SK-N-SH (cell line): ENCODE measurements at regions not wholly inside any gene's neighbourhood (a gene's known extent, or its start where the extent isn't known, plus 50 kb on each side); places are given as distances from the start of the nearest gene placed in this dataset.

Experiments used
- CTCF ChIP-seq: fragments of 200-600 bp; sonication (generic); IDR thresholded peaks from 2 replicates; pipeline ENCODE4 v1.6.1; 2017; ENCODE audit warnings: antibody characterized with exemption, mild to moderate bottlenecking, moderate library complexity
- NRF1 ChIP-seq: IDR thresholded peaks from 2 replicates; pipeline ENCODE4 v1.6.1; 2012; ENCODE audit warnings: low read depth, mild to moderate bottlenecking, low read length
- POLR2AphosphoS5 ChIP-seq: IDR thresholded peaks from 2 replicates; pipeline ENCODE4 v1.6.1; 2012; ENCODE audit warnings: low read depth, low read length
- RAD21 ChIP-seq: IDR thresholded peaks from 2 replicates; pipeline ENCODE4 v1.6.1; 2012; ENCODE audit warnings: mild to moderate bottlenecking, low read length
- RFX5 ChIP-seq: IDR thresholded peaks from 2 replicates; pipeline ENCODE4 v1.6.1; 2012; ENCODE audit warnings: mild to moderate bottlenecking, improper control_type of control experiment, low read length
- TAF1 ChIP-seq: IDR thresholded peaks from 2 replicates; pipeline ENCODE4 v1.6.1; 2012; ENCODE audit warnings: low read depth, mild to moderate bottlenecking, low read length, moderate library complexity, borderline replicate concordance
- USF2 ChIP-seq: fragments of 150-350 bp; IDR thresholded peaks from 2 replicates; pipeline ENCODE4 v1.6.1; 2017; ENCODE audit warnings: antibody characterized with exemption, low read length, low read depth, borderline replicate concordance
- YY1 ChIP-seq: IDR thresholded peaks from 2 replicates; pipeline ENCODE4 v1.4.0; 2012; ENCODE audit warnings: low read depth, mild to moderate bottlenecking
- ZBTB33 ChIP-seq: IDR thresholded peaks from 2 replicates; pipeline ENCODE4 v1.4.0; 2012; ENCODE audit warnings: low read depth, borderline replicate concordance
- TF ChIP-seq, protein P1 (sequence below): fragments of 150-350 bp; IDR thresholded peaks from 2 replicates; pipeline ENCODE4 v1.6.1; 2016; ENCODE audit warnings: mild to moderate bottlenecking, low read depth, low read length
- TF ChIP-seq, protein P2 (sequence below): IDR thresholded peaks from 2 replicates; pipeline ENCODE4 v1.4.0; 2012; ENCODE audit warnings: low read depth
- TF ChIP-seq, protein P3 (sequence below): IDR thresholded peaks from 2 replicates; pipeline ENCODE4; 2012
- TF ChIP-seq, protein P4 (sequence below): IDR thresholded peaks from 2 replicates; pipeline ENCODE4 v1.4.0; 2012; ENCODE audit warnings: low read depth, borderline replicate concordance

DNA sequence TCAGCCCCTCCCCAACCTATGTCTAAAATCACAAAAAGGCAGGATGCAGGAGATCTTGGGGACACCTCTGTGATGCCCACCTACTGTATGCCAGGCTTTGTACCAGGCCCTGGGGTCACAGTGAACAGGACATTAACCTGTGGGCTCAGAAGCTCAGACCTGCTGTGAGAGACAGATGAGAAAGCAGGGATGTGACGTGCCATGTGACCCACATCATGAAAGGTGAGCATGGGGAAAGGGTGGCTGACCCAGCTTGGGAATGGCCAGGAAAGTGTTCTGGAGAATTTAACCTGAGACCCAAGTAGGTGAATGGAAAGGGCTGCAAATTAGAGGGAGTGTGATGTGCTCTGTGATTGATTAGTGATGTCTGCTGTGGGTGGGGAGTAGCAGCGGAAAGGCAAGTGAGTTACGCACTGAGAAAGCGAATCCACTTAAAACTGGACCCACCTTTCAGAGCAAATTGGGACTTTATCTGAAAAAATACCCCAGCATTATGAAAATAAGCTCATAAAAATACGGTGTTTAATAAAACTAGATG, 132.2 kb downstream of the IRF8 start:
- no peak for TF ChIP-seq USF2
- TF ChIP-seq, protein P1, sequence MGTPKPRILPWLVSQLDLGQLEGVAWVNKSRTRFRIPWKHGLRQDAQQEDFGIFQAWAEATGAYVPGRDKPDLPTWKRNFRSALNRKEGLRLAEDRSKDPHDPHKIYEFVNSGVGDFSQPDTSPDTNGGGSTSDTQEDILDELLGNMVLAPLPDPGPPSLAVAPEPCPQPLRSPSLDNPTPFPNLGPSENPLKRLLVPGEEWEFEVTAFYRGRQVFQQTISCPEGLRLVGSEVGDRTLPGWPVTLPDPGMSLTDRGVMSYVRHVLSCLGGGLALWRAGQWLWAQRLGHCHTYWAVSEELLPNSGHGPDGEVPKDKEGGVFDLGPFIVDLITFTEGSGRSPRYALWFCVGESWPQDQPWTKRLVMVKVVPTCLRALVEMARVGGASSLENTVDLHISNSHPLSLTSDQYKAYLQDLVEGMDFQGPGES: no peak
- no peak for TF ChIP-seq POLR2AphosphoS5
- no peak for TF ChIP-seq ZBTB33
- TF ChIP-seq, protein P2, sequence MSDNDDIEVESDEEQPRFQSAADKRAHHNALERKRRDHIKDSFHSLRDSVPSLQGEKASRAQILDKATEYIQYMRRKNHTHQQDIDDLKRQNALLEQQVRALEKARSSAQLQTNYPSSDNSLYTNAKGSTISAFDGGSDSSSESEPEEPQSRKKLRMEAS: no peak
- no peak for TF ChIP-seq CTCF
- TF ChIP-seq NRF1: no peak
- no peak for TF ChIP-seq TAF1
- TF ChIP-seq, protein P3, sequence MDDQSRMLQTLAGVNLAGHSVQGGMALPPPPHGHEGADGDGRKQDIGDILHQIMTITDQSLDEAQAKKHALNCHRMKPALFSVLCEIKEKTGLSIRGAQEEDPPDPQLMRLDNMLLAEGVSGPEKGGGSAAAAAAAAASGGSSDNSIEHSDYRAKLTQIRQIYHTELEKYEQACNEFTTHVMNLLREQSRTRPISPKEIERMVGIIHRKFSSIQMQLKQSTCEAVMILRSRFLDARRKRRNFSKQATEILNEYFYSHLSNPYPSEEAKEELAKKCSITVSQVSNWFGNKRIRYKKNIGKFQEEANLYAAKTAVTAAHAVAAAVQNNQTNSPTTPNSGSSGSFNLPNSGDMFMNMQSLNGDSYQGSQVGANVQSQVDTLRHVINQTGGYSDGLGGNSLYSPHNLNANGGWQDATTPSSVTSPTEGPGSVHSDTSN: no peak
- no peak for TF ChIP-seq YY1
- no peak for TF ChIP-seq RAD21
- no peak for TF ChIP-seq RFX5
- TF ChIP-seq, protein P4, sequence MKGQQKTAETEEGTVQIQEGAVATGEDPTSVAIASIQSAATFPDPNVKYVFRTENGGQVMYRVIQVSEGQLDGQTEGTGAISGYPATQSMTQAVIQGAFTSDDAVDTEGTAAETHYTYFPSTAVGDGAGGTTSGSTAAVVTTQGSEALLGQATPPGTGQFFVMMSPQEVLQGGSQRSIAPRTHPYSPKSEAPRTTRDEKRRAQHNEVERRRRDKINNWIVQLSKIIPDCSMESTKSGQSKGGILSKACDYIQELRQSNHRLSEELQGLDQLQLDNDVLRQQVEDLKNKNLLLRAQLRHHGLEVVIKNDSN: no peak
